H7 (cell line): ENCODE measurements at regions not wholly inside any gene's neighbourhood (a gene's known extent, or its start where the extent isn't known, plus 50 kb on each side); places are given as distances from the start of the nearest gene placed in this dataset.

Experiments
- DNase-seq: peaks from one replicate; pipeline ENCODE4 v3.0.0; 2012
- H3K27me3 ChIP-seq: 2 replicates; pipeline ENCODE4 v1.6.0; 2011; ENCODE audit warnings: mild to moderate bottlenecking, low read length; ENCODE audit not compliant: control insufficient read depth, insufficient read depth
- H3K36me3 ChIP-seq: replicated peaks from 2 replicates; pipeline ENCODE4 v1.5.1; 2011; ENCODE audit warnings: low read length; ENCODE audit not compliant: control insufficient read depth, insufficient read depth
- H3K4me3 ChIP-seq: 2 replicates; pipeline ENCODE4 v1.5.1; 2011; ENCODE audit warnings: low read depth, mild to moderate bottlenecking, control low read depth, low read length, moderate library complexity; ENCODE audit not compliant: insufficient read depth

DNA sequence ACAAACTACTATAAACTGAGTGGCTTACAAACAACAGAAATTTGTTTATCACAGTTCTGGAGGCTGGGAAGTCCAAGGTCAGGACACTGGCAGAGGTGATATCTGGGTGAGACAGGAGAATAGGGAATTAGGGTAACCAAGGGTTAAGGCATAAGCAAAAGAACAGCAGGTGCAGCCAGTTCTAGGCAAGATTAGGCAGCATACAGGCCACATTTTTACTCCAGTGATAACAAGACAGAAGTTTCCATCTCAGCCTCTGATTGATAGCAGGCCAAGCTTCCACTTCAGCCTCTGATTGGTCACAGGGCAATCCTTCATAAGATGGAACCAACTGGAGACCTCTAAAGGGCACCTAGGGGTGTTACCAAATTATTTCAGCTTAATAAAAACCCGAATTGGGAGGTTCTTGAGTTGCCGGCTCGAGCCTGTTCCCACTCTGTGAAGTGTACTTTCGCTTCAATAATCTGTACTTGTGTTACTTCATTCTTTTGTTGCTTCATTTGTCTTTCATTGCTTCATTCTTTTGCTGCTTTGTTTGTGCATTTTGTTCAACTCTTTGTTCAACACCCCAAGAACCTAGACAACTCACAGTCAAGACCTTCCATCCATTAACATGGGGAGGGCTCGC is 185.6 kb downstream of the TOMM20 start:
- H3K27me3 ChIP-seq: no peaks in the 10 kb centered on the region
- H3K36me3 ChIP-seq: no peaks in the 10 kb centered on the region
- no peak overlapping the region for H3K4me3 ChIP-seq
- DNase-seq: no peak

DNA sequence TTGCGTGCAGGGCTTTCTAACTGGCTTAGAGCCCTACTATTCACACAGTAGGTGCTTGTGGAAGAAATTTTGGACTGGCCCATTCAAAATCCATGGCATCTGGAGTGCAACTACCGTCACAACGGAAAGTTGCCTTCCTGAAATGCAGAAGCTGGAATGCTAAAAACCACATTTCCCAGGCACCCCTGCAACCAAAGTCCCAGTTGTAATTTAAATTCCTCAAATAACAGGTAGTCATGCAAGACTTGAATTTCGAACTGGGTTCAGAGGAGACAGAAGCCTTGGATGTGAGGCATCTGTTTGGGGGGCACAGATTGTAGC is 186.7 kb downstream of the TOMM20 start:
- H3K4me3 ChIP-seq: no peak overlapping the region
- no peaks in the 10 kb centered on the region for H3K27me3 ChIP-seq
- H3K36me3 ChIP-seq: no peaks in the 10 kb centered on the region
- DNase-seq: no peak

DNA sequence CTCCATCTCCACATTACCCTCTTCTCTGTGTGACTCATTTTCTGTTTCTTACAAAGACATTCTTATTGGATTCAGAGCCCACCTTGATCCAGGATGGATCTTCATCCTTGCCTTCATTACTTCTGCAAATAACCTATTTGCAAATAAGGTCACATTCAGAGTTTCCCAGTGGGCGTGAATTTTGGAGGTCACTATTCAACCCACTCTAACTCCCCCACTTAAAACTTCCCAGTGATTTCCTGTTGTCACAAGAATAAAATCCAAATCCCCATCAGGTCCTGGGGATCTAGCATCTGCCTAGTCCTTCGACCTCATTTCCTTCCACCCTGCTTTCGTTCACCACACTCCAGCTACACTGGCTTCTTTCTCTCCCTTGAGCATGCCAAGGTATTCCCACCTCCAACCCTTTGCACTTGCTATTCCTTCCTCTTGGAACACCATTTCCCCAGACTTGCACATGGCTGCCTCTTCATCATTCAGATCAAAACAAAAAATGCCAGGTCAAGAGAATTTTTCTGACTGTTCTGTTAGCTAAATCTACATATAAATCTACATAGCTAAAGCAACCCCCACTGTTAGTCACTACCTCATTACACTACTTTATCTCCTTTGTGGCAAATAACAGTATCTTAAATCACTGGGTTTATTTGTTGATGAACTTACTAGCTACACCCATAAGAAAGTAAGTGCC is 187.2 kb downstream of the TOMM20 start:
- Histone ChIP-seq H3K36me3 (no peaks in the 10 kb centered on the region), H3K27me3 (no peaks in the 10 kb centered on the region), H3K4me3 (no peak overlapping the region)
- no peak for DNase-seq

DNA sequence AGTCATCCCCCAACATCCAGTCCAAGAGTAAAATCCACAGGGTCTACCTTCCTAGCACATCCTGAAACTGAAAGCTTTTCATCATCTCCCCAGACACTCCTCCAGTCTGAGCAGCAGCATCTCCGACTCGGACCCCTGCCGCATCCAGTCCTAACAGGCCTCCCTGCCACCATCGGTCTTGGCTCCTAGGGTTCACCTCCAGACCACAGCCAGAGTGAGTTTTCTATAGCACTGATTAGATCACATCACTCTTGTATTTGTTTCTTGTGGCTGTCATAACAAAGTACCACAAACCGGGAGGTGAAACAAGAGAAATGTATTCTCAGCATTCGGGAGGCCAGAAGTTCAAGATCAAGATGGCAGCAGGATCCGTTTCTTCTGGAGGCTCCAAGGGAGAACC is 187.8 kb downstream of the TOMM20 start:
- no peak for DNase-seq
- Histone ChIP-seq H3K27me3 (no peaks in the 10 kb centered on the region), H3K4me3 (no peak overlapping the region), H3K36me3 (no peaks in the 10 kb centered on the region)

DNA sequence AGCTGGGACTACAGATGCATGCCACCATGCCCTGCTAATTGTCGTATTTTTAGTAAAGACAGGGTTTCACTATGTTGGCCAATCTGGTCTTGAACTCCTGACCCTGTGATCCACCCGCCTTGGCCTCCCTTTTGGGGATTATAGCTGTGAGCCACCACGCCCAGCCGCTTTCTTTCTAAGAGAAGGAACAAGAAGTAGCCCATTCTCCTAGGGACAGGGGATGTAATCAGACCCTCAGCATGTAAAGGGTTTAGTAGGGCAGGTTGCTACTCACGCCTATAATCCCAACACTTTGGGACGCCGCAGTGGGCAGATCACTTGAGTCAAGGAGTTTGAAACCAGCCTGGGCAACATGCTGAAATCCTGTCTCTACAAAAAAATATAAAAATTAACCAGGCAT is 189.7 kb downstream of the TOMM20 start:
- Histone ChIP-seq H3K36me3 (no peaks in the 10 kb centered on the region), H3K4me3 (no peak overlapping the region), H3K27me3 (no peaks in the 10 kb centered on the region)
- no peak for DNase-seq

DNA sequence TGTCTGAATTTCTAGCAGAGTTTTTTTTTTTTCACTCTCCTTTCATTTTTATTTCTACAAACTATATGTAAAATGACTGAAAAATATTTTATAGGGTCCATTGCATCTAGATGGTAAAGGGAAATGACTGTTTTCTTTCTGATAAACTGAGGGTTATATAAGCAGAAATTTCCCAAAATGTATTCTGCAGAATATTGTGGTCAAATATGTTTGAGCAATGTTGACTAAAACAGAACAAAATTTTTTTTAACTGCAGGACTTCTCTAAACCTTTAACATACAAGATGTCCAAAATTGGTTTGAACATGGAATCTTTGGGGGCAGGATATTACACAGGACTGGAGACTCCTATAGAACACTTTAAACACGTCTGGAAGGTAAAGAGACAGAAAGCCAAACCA is 190.5 kb downstream of the TOMM20 start:
- H3K36me3 ChIP-seq: no peaks in the 10 kb centered on the region
- DNase-seq: no peak

DNA sequence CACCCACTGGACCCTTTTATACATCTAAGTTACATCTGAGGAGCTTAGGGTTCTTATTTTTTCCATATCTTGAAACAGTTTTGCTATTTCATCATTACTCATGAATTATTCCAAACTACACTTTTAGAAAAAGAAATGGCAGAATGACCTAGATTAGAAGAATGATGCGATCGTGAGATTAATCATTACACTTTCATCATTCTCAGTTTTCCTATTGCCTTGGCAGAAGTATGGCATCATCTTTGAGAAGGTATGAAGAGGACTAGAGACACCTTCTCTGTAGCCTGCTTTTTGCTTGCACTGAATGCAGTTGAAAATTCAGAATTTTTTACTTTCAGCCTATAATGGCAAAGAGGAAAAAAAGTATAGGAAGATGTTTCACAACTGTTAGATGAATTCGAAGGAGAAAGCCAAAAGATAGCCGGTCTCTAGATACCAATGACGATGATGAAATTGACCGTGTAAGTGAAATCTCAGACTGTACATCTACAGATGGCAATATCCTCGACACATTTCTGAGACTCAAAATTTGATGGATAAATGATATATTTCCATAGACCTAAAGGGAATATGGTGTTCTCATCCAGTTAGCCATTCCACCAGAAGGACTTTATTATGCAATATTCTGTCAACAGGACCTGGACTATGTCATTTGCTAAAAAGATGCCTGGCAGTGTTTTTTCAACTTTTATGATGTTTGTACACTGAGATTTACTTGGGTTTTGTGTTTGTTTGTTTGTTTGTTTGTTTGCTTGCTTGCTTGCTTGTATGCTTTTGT is 191.8 kb downstream of the TOMM20 start:
- H3K36me3 ChIP-seq: no peaks in the 10 kb centered on the region
- H3K4me3 ChIP-seq: no peak overlapping the region
- no peak for DNase-seq
- H3K27me3 ChIP-seq: no peaks in the 10 kb centered on the region

More for the DNA sequence above, 190.5 kb downstream of the TOMM20 start:
- no peaks in the 10 kb centered on the region for H3K27me3 ChIP-seq
- H3K4me3 ChIP-seq: no peak overlapping the region

DNA sequence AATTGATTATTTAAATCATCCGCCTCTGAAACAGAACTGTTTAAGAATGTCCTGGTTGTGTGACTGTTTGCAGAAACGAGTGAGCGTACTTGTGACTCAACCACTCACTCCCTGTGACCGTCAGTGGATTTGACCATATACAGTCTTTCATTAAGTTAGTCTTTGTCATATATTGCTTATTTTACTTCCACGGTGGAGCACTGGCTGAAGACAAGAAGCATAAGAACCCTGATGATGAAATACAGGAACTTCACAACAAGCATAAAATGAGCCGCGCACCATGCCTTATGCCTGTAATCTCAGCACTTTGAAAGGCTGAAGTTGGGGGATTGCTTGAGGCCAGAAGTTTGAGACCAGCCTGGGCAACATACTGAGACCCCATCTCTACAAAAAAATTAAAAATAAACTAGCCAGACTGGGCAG is 194.0 kb downstream of the TOMM20 start:
- Histone ChIP-seq H3K36me3 (no peaks in the 10 kb centered on the region), H3K4me3 (no peak overlapping the region), H3K27me3 (no peaks in the 10 kb centered on the region)
- no peak for DNase-seq

DNA sequence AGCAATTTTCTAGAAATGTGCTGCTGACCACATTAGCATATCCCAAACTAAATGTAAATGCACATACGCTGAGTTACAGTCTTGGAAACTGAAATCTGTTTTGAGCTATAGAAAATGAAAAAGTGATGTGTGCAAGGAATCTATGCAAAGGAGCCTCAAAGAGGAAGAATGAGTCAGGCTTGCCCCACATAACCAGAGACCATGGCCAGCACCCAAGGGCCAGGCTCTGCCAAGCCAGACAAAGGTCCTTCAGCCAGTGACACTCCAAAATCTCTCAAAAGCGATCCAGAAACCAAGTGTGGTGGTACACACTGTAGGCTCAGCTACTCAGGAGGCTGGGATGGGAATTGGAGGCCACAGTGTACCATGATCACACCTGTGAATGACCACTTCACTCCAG is 195.2 kb downstream of the TOMM20 start:
- Histone ChIP-seq H3K4me3 (no peak overlapping the region), H3K27me3 (no peaks in the 10 kb centered on the region), H3K36me3 (no peaks in the 10 kb centered on the region)
- no peak for DNase-seq

DNA sequence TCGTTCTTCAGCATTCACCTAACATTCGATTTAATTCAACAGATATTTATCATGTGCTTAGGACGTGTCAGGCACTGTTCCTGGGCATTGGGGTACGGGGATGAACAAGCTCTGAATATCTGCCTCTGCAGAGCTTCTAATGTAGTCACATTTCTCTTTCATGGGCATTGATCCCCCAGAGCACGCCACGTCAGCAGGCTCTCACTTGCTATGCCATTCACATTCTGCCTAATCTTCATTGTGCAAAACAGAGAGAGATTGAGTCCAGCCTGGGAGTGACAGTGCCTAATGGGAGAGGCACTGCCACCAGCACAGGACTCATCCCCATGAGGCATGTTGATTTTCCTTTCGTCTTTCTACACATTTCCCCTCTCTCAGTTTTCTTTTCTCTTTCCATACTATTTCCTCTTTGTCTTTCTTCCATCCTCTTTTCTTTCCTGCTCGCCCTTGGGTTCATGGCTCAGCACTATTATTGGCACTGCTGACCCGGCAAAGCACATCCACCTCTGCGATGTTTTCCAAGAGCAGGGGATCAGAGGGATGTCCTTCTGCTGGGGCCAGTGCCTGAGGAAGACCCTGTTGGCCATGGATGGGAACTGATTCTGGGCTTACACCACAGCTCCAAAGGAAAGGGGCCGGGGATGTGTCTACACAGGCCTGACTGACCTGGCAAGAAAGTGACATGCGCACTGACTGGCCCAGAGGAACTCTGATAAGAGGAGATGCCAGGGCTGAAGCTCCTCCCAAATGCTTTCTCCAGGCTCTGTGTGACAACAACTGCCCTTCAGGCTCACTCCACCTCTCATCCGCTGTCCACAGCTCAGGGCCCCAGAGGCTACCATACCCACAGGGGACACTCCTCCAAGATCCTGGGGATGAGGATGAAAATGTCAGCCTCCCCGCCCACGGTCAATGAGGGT is 195.9 kb downstream of the TOMM20 start:
- H3K27me3 ChIP-seq: no peaks in the 10 kb centered on the region
- H3K4me3 ChIP-seq: no peak overlapping the region
- no peaks in the 10 kb centered on the region for H3K36me3 ChIP-seq
- no peak for DNase-seq

DNA sequence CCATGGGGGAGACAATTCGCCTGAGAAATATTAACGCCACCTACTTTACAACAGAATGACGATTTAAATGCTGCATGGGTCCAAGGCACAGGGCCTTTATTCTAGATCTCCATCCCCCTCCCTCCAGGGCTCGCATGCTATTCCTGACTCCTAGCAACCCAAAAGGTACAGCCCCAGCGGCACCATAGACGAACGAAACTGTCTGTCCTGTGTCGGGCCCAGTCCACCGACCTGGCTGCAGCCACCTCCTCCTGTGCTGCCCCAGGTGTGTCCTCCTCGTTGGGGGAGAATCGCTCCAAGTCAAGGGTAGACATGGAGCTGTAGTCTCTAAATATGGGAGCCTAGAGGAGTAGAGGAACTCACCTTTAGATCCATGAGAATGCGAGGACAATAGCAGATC is 196.5 kb downstream of the TOMM20 start:
- DNase-seq: peak; percentile 36
- no peaks in the 10 kb centered on the region for H3K36me3 ChIP-seq
- no peak overlapping the region for H3K4me3 ChIP-seq
- H3K27me3 ChIP-seq: no peaks in the 10 kb centered on the region

DNA sequence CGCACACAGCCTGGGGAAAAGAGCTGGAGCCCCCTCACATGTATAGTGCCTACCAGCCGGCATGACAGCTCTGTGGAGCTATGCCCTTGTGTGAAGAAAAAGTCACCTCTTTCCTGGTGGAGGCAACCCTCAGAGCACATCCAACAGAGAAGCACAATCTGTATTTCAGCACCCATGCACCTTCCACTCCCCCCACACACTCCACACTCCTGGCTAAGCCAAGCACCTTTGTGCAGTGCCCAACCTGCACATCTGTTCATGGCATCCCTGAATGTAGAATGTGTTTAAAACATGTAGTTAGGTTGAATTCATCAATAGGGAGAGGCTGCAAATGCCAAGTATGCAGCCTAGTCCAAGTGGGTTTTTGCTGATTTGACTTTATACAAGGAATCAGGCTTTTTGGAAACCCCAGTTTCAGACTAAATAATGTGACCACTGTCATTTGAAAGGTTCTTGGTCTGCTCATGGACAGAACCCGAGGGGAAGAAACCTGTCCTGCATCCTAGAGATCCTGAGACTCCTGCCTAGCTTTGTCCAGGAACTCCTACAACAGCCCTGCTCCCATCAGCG is 197.1 kb downstream of the TOMM20 start:
- H3K4me3 ChIP-seq: no peak overlapping the region
- no peak for DNase-seq
- no peaks in the 10 kb centered on the region for H3K27me3 ChIP-seq
- no peaks in the 10 kb centered on the region for H3K36me3 ChIP-seq

DNA sequence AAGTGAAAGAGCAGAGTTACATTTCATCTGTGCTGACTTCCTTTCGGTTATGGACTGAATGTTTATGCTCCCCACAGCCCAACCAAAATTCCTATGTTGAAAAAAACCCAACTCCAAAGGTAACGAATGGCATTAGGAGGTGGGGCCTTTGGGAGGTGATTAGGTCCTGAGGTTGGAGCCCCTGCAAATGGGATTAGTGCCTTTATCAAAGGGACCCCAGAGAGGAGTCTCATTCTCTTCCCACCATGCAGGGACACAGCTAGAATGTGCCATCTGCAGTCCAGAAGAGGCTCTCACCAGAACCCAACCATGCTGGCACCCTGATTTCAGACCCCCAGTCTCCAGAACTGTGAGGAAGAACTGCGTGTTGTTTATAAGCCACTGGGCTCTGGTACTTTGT is 199.3 kb downstream of the TOMM20 start:
- Histone ChIP-seq H3K27me3 (no peaks in the 10 kb centered on the region), H3K4me3 (no peak overlapping the region), H3K36me3 (no peaks in the 10 kb centered on the region)
- no peak for DNase-seq

DNA sequence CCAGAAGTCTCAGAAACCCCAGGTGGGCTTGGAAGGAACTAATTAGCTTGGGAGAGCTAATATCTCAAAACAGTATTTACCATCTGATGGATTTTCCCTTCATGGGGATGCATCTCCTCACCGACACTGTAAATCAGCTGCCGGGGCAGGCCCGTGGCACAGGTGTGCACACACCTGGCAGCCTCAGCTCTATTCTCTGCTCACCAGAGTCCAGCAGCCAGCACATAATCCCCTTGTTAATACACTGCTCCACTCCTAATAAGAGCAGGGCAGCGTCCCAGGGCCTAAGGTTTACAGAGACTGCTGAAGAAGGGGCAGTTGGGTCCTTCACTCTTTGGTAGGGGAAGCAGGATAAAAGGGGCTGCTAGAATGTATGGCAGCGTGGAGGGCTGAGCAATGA is 200.0 kb downstream of the TOMM20 start:
- H3K36me3 ChIP-seq: no peaks in the 10 kb centered on the region
- no peak overlapping the region for H3K4me3 ChIP-seq
- peak; percentile 30 for DNase-seq
- no peaks in the 10 kb centered on the region for H3K27me3 ChIP-seq
